NB4 (cell line): ENCODE measurements at regions not wholly inside any gene's neighbourhood (a gene's known extent, or its start where the extent isn't known, plus 50 kb on each side); places are given as distances from the start of the nearest gene placed in this dataset.

ENCODE experiments used
- DNase-seq: peaks from one replicate; pipeline ENCODE4 v3.0.0; 2010; ENCODE audit warnings: low read depth
- H3K4me3 ChIP-seq: one replicate; pipeline ENCODE4 v1.5.1; 2011; ENCODE audit warnings: mild to moderate bottlenecking, low read depth, low read length, moderate library complexity
- CTCF ChIP-seq: IDR thresholded peaks from one replicate; pipeline ENCODE4 v1.5.1; 2012; ENCODE audit warnings: low read depth, low read length
- MYC ChIP-seq: IDR thresholded peaks from 2 replicates; pipeline ENCODE4 v1.6.1; 2011; ENCODE audit warnings: low read depth, low read length
- POLR2A ChIP-seq: IDR thresholded peaks from 2 replicates; pipeline ENCODE4 v1.6.1; 2011; ENCODE audit warnings: mild to moderate bottlenecking; ENCODE audit not compliant: insufficient read length; ENCODE audit errors: extremely low read depth
- TF ChIP-seq, protein P1 (sequence below): IDR thresholded peaks from 2 replicates; pipeline ENCODE4 v1.6.1; 2011; ENCODE audit warnings: low read depth, low read length

DNA sequence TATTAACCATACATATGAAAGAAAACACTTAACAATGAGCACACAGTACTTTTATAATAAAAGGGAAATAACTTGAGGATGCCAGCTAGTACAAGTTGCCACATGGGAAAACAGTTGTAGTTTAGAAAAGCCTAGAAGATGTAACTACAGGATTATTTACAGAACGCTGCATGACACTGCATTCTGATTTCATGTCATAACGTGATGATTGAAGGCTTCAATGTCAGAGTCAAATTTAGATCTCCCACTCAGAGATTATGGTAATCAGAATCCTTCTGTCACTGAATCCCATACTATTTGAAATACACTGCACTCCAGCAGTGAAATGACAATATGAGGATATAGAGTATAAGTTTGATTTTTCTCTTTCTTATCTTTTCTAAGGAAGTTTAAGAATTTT, 253.9 kb upstream of the LRRN1 start:
- TF ChIP-seq POLR2A, result no peak
- no peak for TF ChIP-seq CTCF
- TF ChIP-seq, protein P1, sequence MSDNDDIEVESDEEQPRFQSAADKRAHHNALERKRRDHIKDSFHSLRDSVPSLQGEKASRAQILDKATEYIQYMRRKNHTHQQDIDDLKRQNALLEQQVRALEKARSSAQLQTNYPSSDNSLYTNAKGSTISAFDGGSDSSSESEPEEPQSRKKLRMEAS, result no peak
- no peak for TF ChIP-seq MYC
- DNase-seq, result no peak
- H3K4me3 ChIP-seq, result no peak overlapping the region

DNA sequence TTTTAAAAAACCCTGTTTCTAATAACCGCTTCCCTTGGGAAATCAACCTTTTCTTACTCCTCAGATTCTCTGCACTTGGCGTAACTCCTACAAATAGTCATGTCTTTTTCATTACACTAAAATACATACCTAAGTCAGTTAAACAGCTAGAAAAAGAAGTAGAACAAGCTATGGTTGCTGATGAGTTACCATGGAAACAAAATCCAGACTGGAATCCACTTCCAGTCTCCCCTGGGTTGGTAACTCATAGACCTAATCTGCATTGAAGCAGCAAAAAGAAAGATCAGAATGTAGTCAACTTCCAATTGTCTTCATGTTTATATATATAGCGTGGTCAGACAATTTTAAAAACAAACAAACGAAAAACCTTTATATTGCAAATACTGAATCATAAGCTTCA, 260.8 kb upstream of the LRRN1 start:
- no peak for DNase-seq
- no peak for TF ChIP-seq CTCF
- no peak for TF ChIP-seq POLR2A
- TF ChIP-seq, protein P1, result no peak
- TF ChIP-seq MYC, result no peak
- no peak overlapping the region for H3K4me3 ChIP-seq

DNA sequence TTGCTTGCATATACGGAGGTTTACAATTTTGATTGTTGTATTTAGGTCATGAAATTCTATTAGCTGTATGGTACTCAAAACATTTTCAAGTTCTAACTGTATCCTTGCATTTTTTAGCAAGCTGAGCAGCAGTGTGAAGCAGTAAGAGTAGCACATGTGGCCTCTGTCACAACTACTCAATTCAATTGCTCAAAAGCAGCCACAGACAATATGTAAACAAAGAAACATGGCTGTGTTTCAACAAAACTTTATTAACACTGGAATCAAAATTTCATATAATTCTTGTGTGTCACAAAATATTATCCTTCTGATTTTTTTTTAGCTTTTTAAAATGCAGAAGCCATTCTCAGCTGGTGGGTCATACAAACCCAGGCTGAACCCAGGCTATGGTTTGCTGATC, 266.7 kb upstream of the LRRN1 start:
- DNase-seq, result no peak
- TF ChIP-seq, protein P1, result no peak
- no peak overlapping the region for H3K4me3 ChIP-seq

- H3K4me3 ChIP-seq, result no peak overlapping the region
- DNase-seq, result no peak
- TF ChIP-seq, protein P1, result no peak
- TF ChIP-seq POLR2A, result no peak
- TF ChIP-seq MYC, result no peak
- no peak for TF ChIP-seq CTCF
These were observed 267.8 kb upstream of the LRRN1 start for GRCh38 chr3:3531476-3531875.

DNA sequence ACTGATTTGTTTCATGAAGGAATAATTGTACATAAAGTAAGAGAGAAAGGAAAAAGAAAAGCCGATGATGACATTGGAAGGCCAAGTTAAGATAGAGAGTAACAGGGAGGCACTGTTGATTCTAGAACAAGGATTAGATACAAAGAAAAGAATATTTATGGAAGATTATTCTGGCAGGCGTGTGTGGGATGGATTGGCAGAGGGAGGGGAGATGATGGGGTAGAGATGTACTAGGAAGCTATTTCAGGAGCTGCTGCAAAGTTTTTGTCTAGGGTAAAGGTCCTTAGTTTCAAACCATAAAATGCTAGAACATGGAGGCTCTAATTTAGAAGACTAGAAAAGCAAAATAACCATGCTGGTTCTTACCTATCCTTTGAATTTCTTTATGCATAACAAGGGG, 280.0 kb upstream of the LRRN1 start:
- no peak overlapping the region for H3K4me3 ChIP-seq
- no peak for DNase-seq
- TF ChIP-seq MYC, result no peak
- TF ChIP-seq, protein P1, result no peak
- no peak for TF ChIP-seq CTCF
- no peak for TF ChIP-seq POLR2A

DNA sequence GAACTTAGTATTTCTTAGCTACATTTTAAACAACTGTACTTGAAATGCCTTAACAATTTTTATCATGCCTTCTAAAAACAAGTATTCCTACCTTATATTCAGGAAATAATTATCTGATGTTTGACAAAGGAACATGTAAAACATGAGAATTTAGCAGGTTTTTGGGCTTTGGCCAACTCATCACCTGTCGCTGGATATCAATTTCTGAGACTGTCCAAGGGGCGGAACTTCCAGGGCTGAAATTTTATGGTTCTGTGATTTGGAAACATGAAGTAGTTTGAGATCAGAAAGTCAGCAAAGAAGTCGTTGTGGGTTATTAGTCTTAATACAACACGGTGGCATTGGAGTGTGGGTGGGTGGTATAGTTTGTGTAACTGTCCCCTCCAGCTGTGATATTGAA, 282.2 kb upstream of the LRRN1 start:
- TF ChIP-seq CTCF, result no peak
- no peak for TF ChIP-seq POLR2A
- TF ChIP-seq, protein P1, result no peak
- no peak for TF ChIP-seq MYC

More for the DNA sequence above, 282.2 kb upstream of the LRRN1 start:
- no peak for DNase-seq
- H3K4me3 ChIP-seq, result no peak overlapping the region
